CD4-positive, alpha-beta memory T cell (primary cell): ENCODE measurements at regions not wholly inside any gene's neighbourhood (a gene's known extent, or its start where the extent isn't known, plus 50 kb on each side); places are given as distances from the start of the nearest gene placed in this dataset.

ENCODE experiments used
- CTCF ChIA-PET: fragments of 350-600 bp; sonication (Branson Sonifier 250); formaldehyde crosslinking; loops from one replicate; lab custom pipeline; 2021; ENCODE audit warnings: inconsistent platforms; ENCODE audit not compliant: partially characterized antibody; lab: Charles Lee
- POLR2A ChIA-PET: fragments of 350-600 bp; sonication (Branson Sonifier 250); formaldehyde crosslinking; loops from one replicate; lab custom pipeline; 2021; ENCODE audit not compliant: partially characterized antibody; lab: Charles Lee
- DNase-seq, 5 donors: peaks; one replicate each; pipeline versions ENCODE4 v3.0.0 to v3.0.0-alpha.2; 2020 to 2022; ENCODE audit warnings: mixed read lengths in 1 of 5
- H3K27ac ChIP-seq: one replicate; pipeline ENCODE4 v1.7.0; 2013; ENCODE audit warnings: low read depth, low read length
- H3K27me3 ChIP-seq: 2 replicates; pipeline ENCODE4 v1.7.0; 2013; ENCODE audit warnings: mild to moderate bottlenecking, low read length, moderate library complexity; ENCODE audit not compliant: insufficient read depth
- H3K36me3 ChIP-seq: 2 replicates; pipeline ENCODE4 v1.7.0; 2013; ENCODE audit warnings: mild to moderate bottlenecking, low read length, moderate library complexity; ENCODE audit not compliant: insufficient read depth
- H3K4me1 ChIP-seq: 2 replicates; pipeline ENCODE4 v1.7.0; 2013; ENCODE audit warnings: mild to moderate bottlenecking, low read length, moderate library complexity; ENCODE audit not compliant: insufficient read depth
- H3K4me3 ChIP-seq, 2 donors: one replicate each; pipeline ENCODE4 v1.7.0; 2013; ENCODE audit warnings: low read length in 2 of 2, mild to moderate bottlenecking in 1 of 2
- H3K9me3 ChIP-seq, 2 donors: one replicate each; pipeline ENCODE4 v1.7.0; 2013; ENCODE audit warnings: low read length in 2 of 2, control low read depth in 1 of 2; ENCODE audit not compliant: control insufficient read depth in 1 of 2
- H3K27ac Mint-ChIP-seq, 7 donors: one replicate each; pipeline ENCODE4 v1.8.0; 2020 to 2021; ENCODE audit warnings: mixed read lengths in 7 of 7, mild to moderate bottlenecking in 6 of 7, inconsistent platforms in 3 of 7, moderate library complexity in 3 of 7
- H3K27me3 Mint-ChIP-seq, 2 donors: one replicate each; pipeline ENCODE4 v1.8.0; 2020 to 2021; ENCODE audit warnings: mixed read lengths in 2 of 2
- H3K36me3 Mint-ChIP-seq, 2 donors: one replicate each; pipeline ENCODE4 v1.8.0; 2020 to 2021; ENCODE audit warnings: mixed read lengths in 2 of 2, inconsistent platforms in 1 of 2, mild to moderate bottlenecking in 1 of 2
- H3K4me1 Mint-ChIP-seq, 4 donors: one replicate each; pipeline ENCODE4 v1.8.0; 2020 to 2021; ENCODE audit warnings: mixed read lengths in 4 of 4, mild to moderate bottlenecking in 1 of 4
- H3K4me3 Mint-ChIP-seq, 8 donors: one replicate each; pipeline ENCODE4 v1.8.0; 2020 to 2021; ENCODE audit warnings: mixed read lengths in 8 of 8, mild to moderate bottlenecking in 7 of 8, moderate library complexity in 6 of 8, inconsistent platforms in 3 of 8
- H3K9me3 Mint-ChIP-seq, 8 donors: one replicate each; pipeline ENCODE4 v1.8.0; 2020 to 2021; ENCODE audit warnings: mixed read lengths in 8 of 8, mild to moderate bottlenecking in 5 of 8, inconsistent platforms in 3 of 8, moderate library complexity in 1 of 8
- intact Hi-C: fragments of 100-400 bp; cut with micrococcal nuclease; formaldehyde crosslinking; loops from one replicate; pipeline ENCODE4 v1.15.1; 2023

GRCh38 chr11:129720156-129720555, 95.5 kb upstream of the TMEM45B start:
- intact Hi-C loops = no loop called here
- Histone ChIP-seq H3K36me3 (no peaks in the 10 kb centered on the region), H3K9me3 (no peaks in the 10 kb centered on the region), H3K4me1 (peaks cover 10% of the 10 kb centered on the region), H3K27me3 (no peaks in the 10 kb centered on the region), H3K4me3 (no peak overlapping the region), H3K27ac (no peak overlapping the region)
- DNase-seq = no peak
- CTCF ChIA-PET = interaction anchor here (1.1 to 1.3 kb wide), 2 partner anchors 24 to 31 kb away, joined by 3 to 6 read pairs; no protein-coding TSS in a partner anchor
- Mint-ChIP-seq H3K36me3 (peaks cover 0 to 4% of the 10 kb centered on the region in 2 donors), H3K27me3 (no peaks in the 10 kb centered on the region), H3K27ac (no peak overlapping the region), H3K4me3 (no peak overlapping the region), H3K9me3 (peaks cover 0 to 6% (median 0%) of the 10 kb centered on the region in 8 donors), H3K4me1 (peaks cover 10 to 13% (median 11%) of the 10 kb centered on the region in 4 donors)
- POLR2A ChIA-PET = no interaction called here

GRCh38 chr11:129720994-129721393, 94.7 kb upstream of the TMEM45B start:
- no peak overlapping the region for H3K4me3 Mint-ChIP-seq

GRCh38 chr11:129721685-129722084, 94.0 kb upstream of the TMEM45B start:
- peaks cover 2 to 10% of the 10 kb centered on the region in 2 donors for H3K36me3 Mint-ChIP-seq
- Histone ChIP-seq H3K27me3 (no peaks in the 10 kb centered on the region), H3K9me3 (no peaks in the 10 kb centered on the region), H3K27ac (no peak overlapping the region), H3K4me1 (peaks cover 10% of the 10 kb centered on the region), H3K36me3 (no peaks in the 10 kb centered on the region), H3K4me3 (no peak overlapping the region)
- POLR2A ChIA-PET = no interaction called here
- H3K27me3 Mint-ChIP-seq = no peaks in the 10 kb centered on the region
- CTCF ChIA-PET = interaction anchor here (1.0 to 1.6 kb wide), 3 partner anchors 29 to 358 kb away, joined by 3 to 10 read pairs (median 4); no protein-coding TSS in a partner anchor
- peak overlapping the region in 1 of 8 donors; percentile 52 for H3K4me3 Mint-ChIP-seq
- peak overlapping the region in 2 of 7 donors; percentile 55 to 57 for H3K27ac Mint-ChIP-seq
- H3K4me1 Mint-ChIP-seq = peaks cover 11 to 13% (median 12%) of the 10 kb centered on the region in 4 donors
- peaks cover 0 to 6% (median 0%) of the 10 kb centered on the region in 8 donors for H3K9me3 Mint-ChIP-seq
- no peak for DNase-seq
- intact Hi-C loops = no loop called here

More at GRCh38 chr11:129720994-129721393, 94.7 kb upstream of the TMEM45B start:
- Histone ChIP-seq H3K4me1 (peaks cover 10% of the 10 kb centered on the region), H3K27me3 (no peaks in the 10 kb centered on the region), H3K27ac (no peak overlapping the region), H3K9me3 (no peaks in the 10 kb centered on the region), H3K4me3 (no peak overlapping the region), H3K36me3 (no peaks in the 10 kb centered on the region)
- ChIA-PET POLR2A (no interaction called here), CTCF (no interaction called here)
- Mint-ChIP-seq H3K27ac (no peak overlapping the region), H3K36me3 (peaks cover under 1 to 8% of the 10 kb centered on the region in 2 donors), H3K4me1 (peaks cover 10 to 13% (median 11%) of the 10 kb centered on the region in 4 donors), H3K27me3 (no peaks in the 10 kb centered on the region), H3K9me3 (peaks cover 0 to 6% (median 0%) of the 10 kb centered on the region in 8 donors)
- intact Hi-C loops = no loop called here
- no peak for DNase-seq

DNA sequence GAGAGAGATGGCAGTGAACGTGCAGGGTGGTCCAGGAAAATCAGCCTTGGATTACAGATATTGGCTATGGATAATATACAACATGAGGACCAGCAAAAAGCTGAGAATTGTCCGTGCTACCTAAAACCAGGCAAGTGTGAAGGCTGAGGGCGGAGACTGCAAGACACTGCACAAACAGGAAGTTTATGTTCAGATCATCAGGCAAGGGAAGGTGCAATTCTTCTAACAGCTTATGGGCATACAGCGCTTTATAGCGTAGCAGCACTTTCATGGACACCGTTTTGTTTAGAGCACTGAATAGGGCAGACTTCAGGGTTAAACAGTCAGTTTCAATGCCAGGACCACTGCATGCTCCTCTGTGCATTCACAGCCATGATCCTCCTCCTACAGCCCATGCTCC, 93.1 kb upstream of the TMEM45B start:
- Mint-ChIP-seq H3K36me3 (peaks cover 2 to 11% of the 10 kb centered on the region in 2 donors), H3K9me3 (peaks cover 0 to 6% (median 0%) of the 10 kb centered on the region in 8 donors), H3K4me3 (peak overlapping the region in 5 of 8 donors; percentile 15 to 70 (median 49)), H3K27ac (peak overlapping the region in 5 of 7 donors; percentile 29 to 61 (median 53)), H3K27me3 (no peaks in the 10 kb centered on the region), H3K4me1 (peaks cover 11 to 13% (median 12%) of the 10 kb centered on the region in 4 donors)
- H3K9me3 ChIP-seq = no peaks in the 10 kb centered on the region
- ChIA-PET CTCF (interaction anchor here (1.0 to 1.8 kb wide), 4 partner anchors 28 to 358 kb away, joined by 3 to 10 read pairs (median 7); no protein-coding TSS in a partner anchor), POLR2A (no interaction called here)
- peak in 2 of 5 donors; percentile 4 to 8 for DNase-seq
- H3K4me3 ChIP-seq = no peak overlapping the region
- H3K27me3 ChIP-seq = no peaks in the 10 kb centered on the region
- H3K36me3 ChIP-seq = no peaks in the 10 kb centered on the region
- H3K4me1 ChIP-seq = peaks cover 10% of the 10 kb centered on the region
- intact Hi-C loops = no loop called here
- no peak overlapping the region for H3K27ac ChIP-seq

DNA sequence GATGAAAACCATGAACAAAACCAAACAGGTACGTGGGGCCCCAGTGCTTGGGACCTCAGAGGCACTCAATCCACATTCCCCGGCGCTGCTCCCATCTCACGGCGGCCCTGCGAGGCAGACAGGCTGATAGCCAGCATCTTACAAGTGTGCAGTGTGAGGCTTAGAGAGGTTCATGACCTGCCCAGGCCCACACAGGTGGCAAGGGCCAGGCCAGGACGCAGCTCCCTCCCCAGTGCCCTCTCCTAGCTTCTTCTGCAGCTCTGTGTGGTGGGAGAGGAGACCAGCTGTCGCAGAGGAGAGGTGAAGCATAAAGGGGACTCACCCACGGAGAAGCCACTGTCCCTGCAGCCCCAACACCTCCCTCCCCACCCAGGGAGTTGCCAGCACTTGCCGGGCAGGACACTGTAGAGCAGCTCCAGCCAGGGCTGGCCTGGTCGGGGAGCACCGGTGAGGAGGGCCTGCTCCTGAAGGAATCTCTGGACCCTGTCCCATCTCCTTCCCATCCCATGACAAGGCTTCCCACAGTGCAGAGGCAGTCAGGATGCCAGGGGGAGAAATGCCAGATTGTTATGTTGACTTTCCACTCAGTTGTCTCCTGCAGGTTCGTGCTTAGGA, 92.4 kb upstream of the TMEM45B start:
- Mint-ChIP-seq H3K27me3 (no peaks in the 10 kb centered on the region), H3K4me3 (peak overlapping the region in 1 of 8 donors; percentile 70), H3K4me1 (peaks cover 11 to 13% (median 12%) of the 10 kb centered on the region in 4 donors), H3K36me3 (peaks cover 2 to 11% of the 10 kb centered on the region in 2 donors), H3K27ac (peak overlapping the region in 2 of 7 donors; percentile 30 to 61), H3K9me3 (peaks cover 0 to 4% (median 0%) of the 10 kb centered on the region in 8 donors)
- ChIA-PET CTCF (interaction anchor here (1.4 to 1.8 kb wide), 3 partner anchors 27 to 359 kb away, joined by 4 to 10 read pairs (median 10); no protein-coding TSS in a partner anchor), POLR2A (no interaction called here)
- DNase-seq = no peak
- Histone ChIP-seq H3K4me1 (peaks cover 10% of the 10 kb centered on the region), H3K27me3 (no peaks in the 10 kb centered on the region), H3K4me3 (no peak overlapping the region), H3K27ac (no peak overlapping the region), H3K9me3 (no peaks in the 10 kb centered on the region), H3K36me3 (no peaks in the 10 kb centered on the region)
- intact Hi-C loops = no loop called here

GRCh38 chr11:129723761-129724162, 91.9 kb upstream of the TMEM45B start:
- Histone ChIP-seq H3K9me3 (no peaks in the 10 kb centered on the region), H3K27ac (no peak overlapping the region), H3K4me1 (peaks cover 10% of the 10 kb centered on the region), H3K36me3 (no peaks in the 10 kb centered on the region), H3K4me3 (no peak overlapping the region), H3K27me3 (no peaks in the 10 kb centered on the region)
- H3K4me3 Mint-ChIP-seq = peak overlapping the region in 1 of 8 donors; percentile 11
- peaks cover 2 to 11% of the 10 kb centered on the region in 2 donors for H3K36me3 Mint-ChIP-seq
- H3K9me3 Mint-ChIP-seq = peaks cover 0 to 2% (median 0%) of the 10 kb centered on the region in 8 donors
- no peak for DNase-seq
- intact Hi-C loops = no loop called here
- H3K4me1 Mint-ChIP-seq = peaks cover 11 to 13% (median 12%) of the 10 kb centered on the region in 4 donors
- peak overlapping the region in 2 of 7 donors; percentile 7 to 16 for H3K27ac Mint-ChIP-seq
- ChIA-PET POLR2A (no interaction called here), CTCF (interaction anchor here (1.0 to 1.8 kb wide), 2 partner anchors 27 to 29 kb away, joined by 3 to 10 read pairs; no protein-coding TSS in a partner anchor)
- H3K27me3 Mint-ChIP-seq = no peaks in the 10 kb centered on the region

GRCh38 chr11:129724866-129725265, 90.8 kb upstream of the TMEM45B start:
- H3K4me3 Mint-ChIP-seq = no peak overlapping the region
- intact Hi-C loops = no loop called here
- Histone ChIP-seq H3K36me3 (no peaks in the 10 kb centered on the region), H3K4me1 (peaks cover 10% of the 10 kb centered on the region), H3K4me3 (no peak overlapping the region), H3K27ac (no peak overlapping the region), H3K27me3 (no peaks in the 10 kb centered on the region), H3K9me3 (no peaks in the 10 kb centered on the region)
- peaks cover 0 to 2% (median 0%) of the 10 kb centered on the region in 8 donors for H3K9me3 Mint-ChIP-seq
- peaks cover 2 to 11% of the 10 kb centered on the region in 2 donors for H3K36me3 Mint-ChIP-seq
- H3K4me1 Mint-ChIP-seq = peaks cover 11 to 13% (median 12%) of the 10 kb centered on the region in 4 donors
- H3K27ac Mint-ChIP-seq = no peak overlapping the region
- ChIA-PET CTCF (interaction anchor here (1.0 to 1.5 kb wide), 2 partner anchors 12 to 25 kb away, joined by 3 to 4 read pairs; no protein-coding TSS in a partner anchor), POLR2A (interaction anchor here (0.6 kb wide), 1 partner anchor 12 kb away, joined by 3 read pairs; no protein-coding TSS in a partner anchor)
- DNase-seq = no peak
- no peaks in the 10 kb centered on the region for H3K27me3 Mint-ChIP-seq
